DOHH2 (cell line): ENCODE measurements at regions not wholly inside any gene's neighbourhood (a gene's known extent, or its start where the extent isn't known, plus 50 kb on each side); places are given as distances from the start of the nearest gene placed in this dataset.

Experiments
- H3F3A ChIP-seq: fragments of 200-600 bp; sonication (generic), shearing (Covaris generic); 2 replicates; pipeline ENCODE4 v1.6.0; 2016; ENCODE audit warnings: antibody characterized with exemption, mild to moderate bottlenecking; ENCODE audit not compliant: control insufficient read depth, insufficient read depth
- H3K27ac ChIP-seq: fragments of 200-600 bp; sonication (generic); 2 replicates; pipeline ENCODE4 v1.5.1; 2014; ENCODE audit warnings: low read depth, mild to moderate bottlenecking, low read length, moderate library complexity
- H3K27me3 ChIP-seq: fragments of 200-600 bp; sonication (generic); 2 replicates; pipeline ENCODE4 v1.6.1; 2014; ENCODE audit warnings: mild to moderate bottlenecking, low read length, mixed read lengths; ENCODE audit not compliant: control insufficient read depth
- H3K36me3 ChIP-seq: fragments of 200-600 bp; sonication (generic); 2 replicates; pipeline ENCODE4 v1.6.1; 2014; ENCODE audit warnings: mild to moderate bottlenecking, low read length, moderate library complexity, mixed read lengths; ENCODE audit not compliant: control insufficient read depth
- H3K4me1 ChIP-seq: fragments of 200-600 bp; sonication (generic); 2 replicates; pipeline ENCODE4 v1.6.1; 2014; ENCODE audit warnings: mild to moderate bottlenecking, low read length, mixed read lengths; ENCODE audit not compliant: control insufficient read depth
- H3K4me2 ChIP-seq: fragments of 200-600 bp; sonication (generic); 2 replicates; pipeline ENCODE4 v1.6.0; 2014; ENCODE audit warnings: mild to moderate bottlenecking, low read length, moderate library complexity
- H3K4me3 ChIP-seq: fragments of 200-600 bp; sonication (generic); 2 replicates; pipeline ENCODE4 v1.5.1; 2014; ENCODE audit warnings: mild to moderate bottlenecking, low read length, mixed read lengths
- H3K79me2 ChIP-seq: fragments of 200-600 bp; sonication (generic); 2 replicates; pipeline ENCODE4 v1.6.1; 2014; ENCODE audit warnings: mild to moderate bottlenecking, low read length, mixed read lengths; ENCODE audit not compliant: control insufficient read depth
- H3K9me2 ChIP-seq: fragments of 200-600 bp; sonication (generic); replicated peaks from 2 replicates; pipeline ENCODE4 v1.6.1; 2014; ENCODE audit warnings: mild to moderate bottlenecking, low read length, mixed read lengths; ENCODE audit not compliant: control insufficient read depth
- H3K9me3 ChIP-seq: fragments of 200-600 bp; sonication (generic); 2 replicates; pipeline ENCODE4 v1.6.1; 2014; ENCODE audit warnings: antibody characterized with exemption, low read length, mixed read lengths; ENCODE audit not compliant: control insufficient read depth, insufficient read depth
- H4K20me1 ChIP-seq: fragments of 200-600 bp; sonication (generic); 2 replicates; pipeline ENCODE4 v1.6.0; 2014; ENCODE audit warnings: low read depth, mild to moderate bottlenecking, antibody characterized with exemption, low read length, moderate library complexity; ENCODE audit not compliant: control insufficient read depth, insufficient read depth
- CTCF ChIP-seq: fragments of 200-600 bp; sonication (generic); IDR thresholded peaks from one replicate; pipeline ENCODE4 v1.5.1; 2014; ENCODE audit warnings: antibody characterized with exemption, mild to moderate bottlenecking, low read depth, low read length; ENCODE audit not compliant: poor library complexity, severe bottlenecking
- EZH2phosphoT487 ChIP-seq: fragments of 200-600 bp; sonication (generic); IDR thresholded peaks from 2 replicates; pipeline ENCODE4 v1.6.1; 2017; ENCODE audit warnings: borderline replicate concordance, mild to moderate bottlenecking, antibody characterized with exemption, low read length, moderate library complexity, mixed read lengths

GRCh38 chr13:100876044-100876403 lies 201.4 kb upstream of the TMTC4 start:
- no peaks in the 10 kb centered on the region for H3K36me3 ChIP-seq
- H3K27me3 ChIP-seq, result no peaks in the 10 kb centered on the region
- H3K27ac ChIP-seq, result no peak overlapping the region
- no peaks in the 10 kb centered on the region for H3K9me2 ChIP-seq
- H3F3A ChIP-seq, result no peaks in the 10 kb centered on the region
- no peaks in the 10 kb centered on the region for H4K20me1 ChIP-seq
- TF ChIP-seq EZH2phosphoT487, result no peak
- TF ChIP-seq CTCF, result no peak
- no peaks in the 10 kb centered on the region for H3K79me2 ChIP-seq
- H3K4me1 ChIP-seq, result no peaks in the 10 kb centered on the region
- no peak overlapping the region for H3K4me2 ChIP-seq
- H3K4me3 ChIP-seq, result no peak overlapping the region
- H3K9me3 ChIP-seq, result no peaks in the 10 kb centered on the region

- no peak overlapping the region for H3K4me3 ChIP-seq
- no peaks in the 10 kb centered on the region for H3K9me3 ChIP-seq
- H3F3A ChIP-seq, result no peaks in the 10 kb centered on the region
- no peaks in the 10 kb centered on the region for H3K4me1 ChIP-seq
- no peak overlapping the region for H3K4me2 ChIP-seq
- no peak overlapping the region for H3K27ac ChIP-seq
- TF ChIP-seq CTCF (no peak), EZH2phosphoT487 (no peak)
- H3K79me2 ChIP-seq, result no peaks in the 10 kb centered on the region
- H3K9me2 ChIP-seq, result no peaks in the 10 kb centered on the region
- H4K20me1 ChIP-seq, result no peaks in the 10 kb centered on the region
- no peaks in the 10 kb centered on the region for H3K27me3 ChIP-seq
- H3K36me3 ChIP-seq, result no peaks in the 10 kb centered on the region
These were observed 200.9 kb upstream of the TMTC4 start for GRCh38 chr13:100875392-100876043.

DNA sequence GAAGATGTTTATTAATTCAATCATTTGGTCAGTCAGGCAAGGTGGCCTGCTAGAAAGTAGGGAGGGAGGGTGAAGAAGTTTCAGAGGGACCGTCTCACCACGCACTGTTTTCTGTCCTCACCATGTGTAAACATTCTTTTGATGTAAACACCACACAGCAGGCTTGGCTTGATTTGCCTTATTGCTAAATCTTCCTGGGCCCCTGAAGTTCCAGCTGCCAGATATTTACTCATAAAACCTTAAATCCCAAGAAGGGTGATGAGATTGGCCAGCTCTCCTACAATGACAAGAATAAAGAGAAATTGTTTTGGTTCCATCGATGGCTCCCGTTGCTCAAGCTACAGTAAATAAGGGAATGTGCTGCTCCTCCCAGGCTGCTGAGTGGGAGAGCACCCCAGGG lies 198.2 kb upstream of the TMTC4 start:
- Histone ChIP-seq H3K4me1 (no peaks in the 10 kb centered on the region), H3K27me3 (no peaks in the 10 kb centered on the region), H3K9me2 (no peaks in the 10 kb centered on the region), H4K20me1 (no peaks in the 10 kb centered on the region), H3K79me2 (no peaks in the 10 kb centered on the region), H3K4me2 (no peak overlapping the region), H3K4me3 (no peak overlapping the region), H3K36me3 (no peaks in the 10 kb centered on the region), H3K9me3 (no peaks in the 10 kb centered on the region; the same call in 1 of the 2 replicates), H3K27ac (no peak overlapping the region), H3F3A (no peaks in the 10 kb centered on the region)
- TF ChIP-seq CTCF (no peak), EZH2phosphoT487 (no peak)
